PC-9 (cell line): ENCODE measurements at regions not wholly inside any gene's neighbourhood (a gene's known extent, or its start where the extent isn't known, plus 50 kb on each side); places are given as distances from the start of the nearest gene placed in this dataset.

ENCODE experiments used
- CTCF ChIP-seq: fragments of 200-600 bp; sonication (generic); conservative IDR thresholded peaks from 2 replicates; pipeline ENCODE4 v1.6.1; 2017; ENCODE audit warnings: mixed run types, antibody characterized with exemption, mild to moderate bottlenecking, moderate library complexity
- EZH2 ChIP-seq: fragments of 200-600 bp; sonication (generic); IDR thresholded peaks from 2 replicates; pipeline ENCODE4 v1.8.0; 2017; ENCODE audit warnings: antibody characterized with exemption, low read depth

GRCh38 chr6:99761711-99762110 lies 155.1 kb downstream of the PRDM13 start:
- TF ChIP-seq CTCF = no peak
- TF ChIP-seq EZH2 = no peak
